ENCODE measurements at regions not wholly inside any gene's neighbourhood (a gene's known extent, or its start where the extent isn't known, plus 50 kb on each side); places are given as distances from the start of the nearest gene placed in this dataset.

GRCh38 chr3:132963786-132964185 is 74.4 kb upstream of the TMEM108 start:
- DNase-seq, result no peak
- Mint-ChIP-seq H3K36me3 (ENCODE audit: low read depth) (no peaks in the 10 kb centered on the region), H3K4me3 (no peak overlapping the region), H3K9me3 (no peaks in the 10 kb centered on the region), H3K4me1 (peaks cover 18% of the 10 kb centered on the region), H3K27me3 (ENCODE audit: low read depth, poor library complexity) (peaks cover under 1% of the 10 kb centered on the region), H3K27ac (no peak overlapping the region)
- no peak for TF ChIP-seq CTCF (IDR thresholded peaks at IDR 0.05)

- Mint-ChIP-seq H3K9me3 (no peaks in the 10 kb centered on the region), H3K27me3 (ENCODE audit: low read depth, poor library complexity) (peaks cover 4% of the 10 kb centered on the region), H3K27ac (no peak overlapping the region), H3K4me3 (no peak overlapping the region), H3K36me3 (ENCODE audit: low read depth) (no peaks in the 10 kb centered on the region), H3K4me1 (peaks cover 18% of the 10 kb centered on the region)
- no peak for DNase-seq
- no peak for TF ChIP-seq CTCF (IDR thresholded peaks at IDR 0.05)
Observed at GRCh38 chr3:132961991-132962390, 76.2 kb upstream of the TMEM108 start.

- peaks cover 8% of the 10 kb centered on the region for H3K9me3 Mint-ChIP-seq
- no peak overlapping the region for H3K27ac Mint-ChIP-seq
- TF ChIP-seq CTCF (IDR thresholded peaks at IDR 0.05), result no peak
- H3K4me1 Mint-ChIP-seq, result no peaks in the 10 kb centered on the region
- DNase-seq, result no peak
- no peak overlapping the region for H3K4me3 Mint-ChIP-seq
- H3K36me3 Mint-ChIP-seq (ENCODE audit: low read depth), result no peaks in the 10 kb centered on the region
- H3K27me3 Mint-ChIP-seq (ENCODE audit: low read depth, poor library complexity), result peaks cover 10% of the 10 kb centered on the region
Observed at GRCh38 chr3:132953683-132954082, 84.5 kb upstream of the TMEM108 start.

- TF ChIP-seq CTCF (IDR thresholded peaks at IDR 0.05), result no peak
- Mint-ChIP-seq H3K27me3 (ENCODE audit: low read depth, poor library complexity) (peaks cover 3% of the 10 kb centered on the region), H3K4me3 (no peak overlapping the region), H3K4me1 (no peaks in the 10 kb centered on the region), H3K36me3 (ENCODE audit: low read depth) (no peaks in the 10 kb centered on the region), H3K9me3 (no peaks in the 10 kb centered on the region), H3K27ac (no peak overlapping the region)
- DNase-seq, result no peak
Observed at GRCh38 chr3:132927896-132928295, 110.3 kb upstream of the TMEM108 start.

- DNase-seq, result no peak
Observed at GRCh38 chr3:132926098-132926497, 112.1 kb upstream of the TMEM108 start.

More at GRCh38 chr3:132926098-132926497, 112.1 kb upstream of the TMEM108 start:
- Mint-ChIP-seq H3K4me1 (no peaks in the 10 kb centered on the region), H3K36me3 (ENCODE audit: low read depth) (no peaks in the 10 kb centered on the region), H3K9me3 (no peaks in the 10 kb centered on the region), H3K27me3 (ENCODE audit: low read depth, poor library complexity) (peaks cover 6% of the 10 kb centered on the region), H3K27ac (no peak overlapping the region), H3K4me3 (no peak overlapping the region)
- no peak for TF ChIP-seq CTCF (IDR thresholded peaks at IDR 0.05)
